ENCODE measurements at regions not wholly inside any gene's neighbourhood (a gene's known extent, or its start where the extent isn't known, plus 50 kb on each side); places are given as distances from the start of the nearest gene placed in this dataset.

- no peaks in the 10 kb centered on the region for H3K4me1 ChIP-seq (ENCODE audit: control insufficient read depth, insufficient read depth, low read length)
- H3K4me3 ChIP-seq (ENCODE audit: low read depth, low read length) = no peak overlapping the region
- no peak overlapping the region for H3K9ac ChIP-seq (ENCODE audit: low read depth, low read length)
- H3K9me3 ChIP-seq (ENCODE audit: control insufficient read depth, insufficient read depth, low read length) = no peaks in the 10 kb centered on the region
- no peaks in the 10 kb centered on the region for H3K27me3 ChIP-seq (ENCODE audit: control insufficient read depth, insufficient read depth, low read length)
- H3K36me3 ChIP-seq (ENCODE audit: control insufficient read depth, insufficient read depth, low read length) = no peaks in the 10 kb centered on the region
Observed at GRCh38 chr16:52386694-52387093, 160.2 kb downstream of the TOX3 start.

- no peak overlapping the region for H3K9ac ChIP-seq (ENCODE audit: low read depth, low read length)
- H3K9me3 ChIP-seq (ENCODE audit: control insufficient read depth, insufficient read depth, low read length) = no peaks in the 10 kb centered on the region
- no peak overlapping the region for H3K4me3 ChIP-seq (ENCODE audit: low read depth, low read length)
- H3K4me1 ChIP-seq (ENCODE audit: control insufficient read depth, insufficient read depth, low read length) = no peaks in the 10 kb centered on the region
- no peaks in the 10 kb centered on the region for H3K36me3 ChIP-seq (ENCODE audit: control insufficient read depth, insufficient read depth, low read length)
- H3K27me3 ChIP-seq (ENCODE audit: control insufficient read depth, insufficient read depth, low read length) = no peaks in the 10 kb centered on the region
Observed at GRCh38 chr16:52384378-52384777, 162.6 kb downstream of the TOX3 start.

GRCh38 chr16:52383640-52384292, 163.2 kb downstream of the TOX3 start:
- H3K9ac ChIP-seq (ENCODE audit: low read depth, low read length) = no peak overlapping the region
- H3K9me3 ChIP-seq (ENCODE audit: control insufficient read depth, insufficient read depth, low read length) = no peaks in the 10 kb centered on the region
- no peaks in the 10 kb centered on the region for H3K4me1 ChIP-seq (ENCODE audit: control insufficient read depth, insufficient read depth, low read length)
- no peaks in the 10 kb centered on the region for H3K27me3 ChIP-seq (ENCODE audit: control insufficient read depth, insufficient read depth, low read length)
- H3K4me3 ChIP-seq (ENCODE audit: low read depth, low read length) = no peak overlapping the region
- H3K36me3 ChIP-seq (ENCODE audit: control insufficient read depth, insufficient read depth, low read length) = no peaks in the 10 kb centered on the region

- no peaks in the 10 kb centered on the region for H3K9me3 ChIP-seq (ENCODE audit: control insufficient read depth, insufficient read depth, low read length)
- H3K9ac ChIP-seq (ENCODE audit: low read depth, low read length) = no peak overlapping the region
- no peaks in the 10 kb centered on the region for H3K27me3 ChIP-seq (ENCODE audit: control insufficient read depth, insufficient read depth, low read length)
- no peak overlapping the region for H3K4me3 ChIP-seq (ENCODE audit: low read depth, low read length)
- H3K4me1 ChIP-seq (ENCODE audit: control insufficient read depth, insufficient read depth, low read length) = no peaks in the 10 kb centered on the region
- no peaks in the 10 kb centered on the region for H3K36me3 ChIP-seq (ENCODE audit: control insufficient read depth, insufficient read depth, low read length)
Observed at GRCh38 chr16:52383119-52383518, 163.8 kb downstream of the TOX3 start.

GRCh38 chr16:52379551-52379950, 167.4 kb downstream of the TOX3 start:
- H3K36me3 ChIP-seq (ENCODE audit: control insufficient read depth, insufficient read depth, low read length) = no peaks in the 10 kb centered on the region
- H3K27me3 ChIP-seq (ENCODE audit: control insufficient read depth, insufficient read depth, low read length) = no peaks in the 10 kb centered on the region
- H3K9me3 ChIP-seq (ENCODE audit: control insufficient read depth, insufficient read depth, low read length) = no peaks in the 10 kb centered on the region
- H3K4me1 ChIP-seq (ENCODE audit: control insufficient read depth, insufficient read depth, low read length) = no peaks in the 10 kb centered on the region
- no peak overlapping the region for H3K4me3 ChIP-seq (ENCODE audit: low read depth, low read length)
- H3K9ac ChIP-seq (ENCODE audit: low read depth, low read length) = no peak overlapping the region

GRCh38 chr16:52376676-52377280, 170.2 kb downstream of the TOX3 start:
- Histone ChIP-seq H3K9ac (ENCODE audit: low read depth, low read length) (no peak overlapping the region), H3K9me3 (ENCODE audit: control insufficient read depth, insufficient read depth, low read length) (no peaks in the 10 kb centered on the region), H3K4me3 (ENCODE audit: low read depth, low read length) (no peak overlapping the region), H3K36me3 (ENCODE audit: control insufficient read depth, insufficient read depth, low read length) (no peaks in the 10 kb centered on the region), H3K27me3 (ENCODE audit: control insufficient read depth, insufficient read depth, low read length) (no peaks in the 10 kb centered on the region), H3K4me1 (ENCODE audit: control insufficient read depth, insufficient read depth, low read length) (no peaks in the 10 kb centered on the region)

- H3K9ac ChIP-seq (ENCODE audit: low read depth, low read length) = no peak overlapping the region
- H3K4me3 ChIP-seq (ENCODE audit: low read depth, low read length) = no peak overlapping the region
- H3K27me3 ChIP-seq (ENCODE audit: control insufficient read depth, insufficient read depth, low read length) = no peaks in the 10 kb centered on the region
- H3K9me3 ChIP-seq (ENCODE audit: control insufficient read depth, insufficient read depth, low read length) = no peaks in the 10 kb centered on the region
- H3K36me3 ChIP-seq (ENCODE audit: control insufficient read depth, insufficient read depth, low read length) = no peaks in the 10 kb centered on the region
- no peaks in the 10 kb centered on the region for H3K4me1 ChIP-seq (ENCODE audit: control insufficient read depth, insufficient read depth, low read length)
Observed at GRCh38 chr16:52372313-52372712, 174.6 kb downstream of the TOX3 start.

- no peak overlapping the region for H3K9ac ChIP-seq (ENCODE audit: low read depth, low read length)
- H3K27me3 ChIP-seq (ENCODE audit: control insufficient read depth, insufficient read depth, low read length) = no peaks in the 10 kb centered on the region
- H3K9me3 ChIP-seq (ENCODE audit: control insufficient read depth, insufficient read depth, low read length) = no peaks in the 10 kb centered on the region
- H3K36me3 ChIP-seq (ENCODE audit: control insufficient read depth, insufficient read depth, low read length) = no peaks in the 10 kb centered on the region
- no peaks in the 10 kb centered on the region for H3K4me1 ChIP-seq (ENCODE audit: control insufficient read depth, insufficient read depth, low read length)
- no peak overlapping the region for H3K4me3 ChIP-seq (ENCODE audit: low read depth, low read length)
Observed at GRCh38 chr16:52368859-52369258, 178.1 kb downstream of the TOX3 start.

- Histone ChIP-seq H3K9ac (ENCODE audit: low read depth, low read length) (no peak overlapping the region), H3K9me3 (ENCODE audit: control insufficient read depth, insufficient read depth, low read length) (no peaks in the 10 kb centered on the region), H3K4me1 (ENCODE audit: control insufficient read depth, insufficient read depth, low read length) (no peaks in the 10 kb centered on the region), H3K36me3 (ENCODE audit: control insufficient read depth, insufficient read depth, low read length) (no peaks in the 10 kb centered on the region), H3K4me3 (ENCODE audit: low read depth, low read length) (no peak overlapping the region), H3K27me3 (ENCODE audit: control insufficient read depth, insufficient read depth, low read length) (no peaks in the 10 kb centered on the region)
Observed at GRCh38 chr16:52367821-52368220, 179.1 kb downstream of the TOX3 start.

GRCh38 chr16:52366983-52367382, 180.0 kb downstream of the TOX3 start:
- H3K9me3 ChIP-seq (ENCODE audit: control insufficient read depth, insufficient read depth, low read length) = no peaks in the 10 kb centered on the region

GRCh38 chr16:52364500-52364899, 182.4 kb downstream of the TOX3 start:
- H3K36me3 ChIP-seq (ENCODE audit: control insufficient read depth, insufficient read depth, low read length) = no peaks in the 10 kb centered on the region
- H3K9ac ChIP-seq (ENCODE audit: low read depth, low read length) = no peak overlapping the region
- no peaks in the 10 kb centered on the region for H3K4me1 ChIP-seq (ENCODE audit: control insufficient read depth, insufficient read depth, low read length)
- H3K27me3 ChIP-seq (ENCODE audit: control insufficient read depth, insufficient read depth, low read length) = no peaks in the 10 kb centered on the region
- no peak overlapping the region for H3K4me3 ChIP-seq (ENCODE audit: low read depth, low read length)
- H3K9me3 ChIP-seq (ENCODE audit: control insufficient read depth, insufficient read depth, low read length) = no peaks in the 10 kb centered on the region

More at GRCh38 chr16:52366983-52367382, 180.0 kb downstream of the TOX3 start:
- Histone ChIP-seq H3K36me3 (ENCODE audit: control insufficient read depth, insufficient read depth, low read length) (no peaks in the 10 kb centered on the region), H3K4me3 (ENCODE audit: low read depth, low read length) (no peak overlapping the region), H3K4me1 (ENCODE audit: control insufficient read depth, insufficient read depth, low read length) (no peaks in the 10 kb centered on the region), H3K27me3 (ENCODE audit: control insufficient read depth, insufficient read depth, low read length) (no peaks in the 10 kb centered on the region), H3K9ac (ENCODE audit: low read depth, low read length) (no peak overlapping the region)

- Histone ChIP-seq H3K9me3 (ENCODE audit: control insufficient read depth, insufficient read depth, low read length) (peaks cover 2% of the 10 kb centered on the region), H3K36me3 (ENCODE audit: control insufficient read depth, insufficient read depth, low read length) (no peaks in the 10 kb centered on the region), H3K27me3 (ENCODE audit: control insufficient read depth, insufficient read depth, low read length) (no peaks in the 10 kb centered on the region), H3K4me3 (ENCODE audit: low read depth, low read length) (no peak overlapping the region), H3K4me1 (ENCODE audit: control insufficient read depth, insufficient read depth, low read length) (no peaks in the 10 kb centered on the region), H3K9ac (ENCODE audit: low read depth, low read length) (no peak overlapping the region)
Observed at GRCh38 chr16:52363082-52363481, 183.9 kb downstream of the TOX3 start.

Data from iPS-15b (cell line).